ENCODE measurements at regions not wholly inside any gene's neighbourhood (a gene's known extent, or its start where the extent isn't known, plus 50 kb on each side); places are given as distances from the start of the nearest gene placed in this dataset.

GRCh38 chr13:62473944-62474237 is 1058.2 kb upstream of the PCDH20 start:
- peaks cover 0 to 5% of the 10 kb centered on the region in 2 experiments; a peak in 1 of 5 replicates for H3K9me3 Mint-ChIP-seq
- peaks cover 5% of the 10 kb centered on the region; the same call in 1 of the 2 replicates for H3K4me1 ChIP-seq (ENCODE audit: insufficient read depth, low read length)
- H3K27me3 ChIP-seq (ENCODE audit: insufficient read depth, low read length): no peaks in the 10 kb centered on the region
- H4K91ac ChIP-seq (ENCODE audit: insufficient read length, low read depth, low read length): no peak overlapping the region
- no peaks in the 10 kb centered on the region for H3K79me2 ChIP-seq (ENCODE audit: insufficient read depth, low read length)
- H3K27me3 Mint-ChIP-seq (ENCODE audit: low read depth): no peaks in the 10 kb centered on the region
- peaks cover 0 to 8% (median 0%) of the 10 kb centered on the region in 3 experiments; a peak in 2 of 7 replicates for H3K36me3 Mint-ChIP-seq (ENCODE audit: insufficient read depth in 1 of 3, low read depth in 3 of 3)
- H2BK5ac ChIP-seq (ENCODE audit: insufficient read length, low read length): no peak overlapping the region
- H2BK12ac ChIP-seq (ENCODE audit: insufficient read length, low read depth, low read length): no peak overlapping the region
- H3K27ac ChIP-seq (ENCODE audit: insufficient read length, low read depth, low read length): no peak overlapping the region
- no peak overlapping the region for H3K56ac ChIP-seq (ENCODE audit: insufficient read length, low read depth, low read length)
- H2BK120ac ChIP-seq (ENCODE audit: low read depth, low read length, poor library complexity, severe bottlenecking): no peak overlapping the region
- no peak overlapping the region for H3K9ac ChIP-seq (ENCODE audit: extremely low read depth, insufficient read length, low read length)
- no peak overlapping the region for H2AK5ac ChIP-seq (ENCODE audit: insufficient read length, low read length)
- peak overlapping the region in 2 of 3 experiments; percentile 8 to 71; a peak in 2 of 7 replicates for H3K27ac Mint-ChIP-seq
- no peak overlapping the region for H3K4me3 Mint-ChIP-seq
- no peak overlapping the region for H3K14ac ChIP-seq (ENCODE audit: insufficient read depth, low read length)
- no peaks in the 10 kb centered on the region for H3K79me1 ChIP-seq (ENCODE audit: insufficient read depth, low read depth, low read length, poor library complexity, severe bottlenecking)
- no peak for DNase-seq
- H4K8ac ChIP-seq (replicated peaks; ENCODE audit: insufficient read length, low read depth, low read length): no peak overlapping the region
- H3K4ac ChIP-seq (ENCODE audit: low read depth, low read length): no peak overlapping the region
- no peak overlapping the region for H3K23ac ChIP-seq (ENCODE audit: insufficient read length, low read depth, low read length)
- WGBS (ENCODE audit: extremely low coverage, insufficient read length, low lambda C conversion rate): no CpG with 5 or more reads among the region's 3 CpGs
- H3K4me2 ChIP-seq (ENCODE audit: insufficient read depth, insufficient read length, low read length): no peak overlapping the region
- no peaks in the 10 kb centered on the region for H4K20me1 ChIP-seq (ENCODE audit: control insufficient read depth, insufficient read depth, insufficient read length)
- no peak overlapping the region for H3K18ac ChIP-seq (ENCODE audit: insufficient read length, low read depth, low read length)
- no peak overlapping the region for H4K5ac ChIP-seq (ENCODE audit: insufficient read length, low read depth, low read length)
- no peaks in the 10 kb centered on the region for H3K23me2 ChIP-seq (ENCODE audit: insufficient read length, low read depth, low read length, poor library complexity, severe bottlenecking)
- no peak overlapping the region for H3T11ph ChIP-seq (ENCODE audit: low read length)
- no peaks in the 10 kb centered on the region for H3K9me3 ChIP-seq (ENCODE audit: control insufficient read depth, low read depth, low read length)
- no peak overlapping the region for H2BK15ac ChIP-seq (ENCODE audit: low read depth, low read length)
- peak overlapping the region; percentile 3 for H2AFZ ChIP-seq (ENCODE audit: low read length)
- H2BK20ac ChIP-seq (ENCODE audit: low read depth, low read length, poor library complexity, severe bottlenecking): no peak overlapping the region
- peaks cover 16 to 19% of the 10 kb centered on the region in 2 experiments for H3K4me1 Mint-ChIP-seq
- no peak for TF ChIP-seq CTCF (conservative IDR thresholded peaks at IDR 0.05)
